ENCODE measurements at regions not wholly inside any gene's neighbourhood (a gene's known extent, or its start where the extent isn't known, plus 50 kb on each side); places are given as distances from the start of the nearest gene placed in this dataset.

DNA sequence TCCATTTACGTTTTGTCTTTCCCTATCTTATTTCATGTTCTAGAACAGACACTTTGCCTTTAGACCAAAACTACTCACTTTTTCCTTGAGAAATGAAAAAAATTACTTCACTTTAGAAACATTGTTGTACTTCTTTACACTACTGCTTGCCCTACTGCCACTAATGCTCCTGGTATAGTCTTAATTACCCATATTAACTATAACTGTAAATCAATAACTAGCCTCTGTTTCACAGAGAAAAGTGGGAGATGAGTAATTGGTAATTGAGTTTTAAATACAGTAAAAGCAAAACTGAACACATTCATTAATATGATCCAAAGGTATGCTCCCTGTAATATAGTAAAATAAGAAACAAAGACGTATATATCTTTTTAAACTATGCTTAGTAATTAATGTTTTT, 111.1 kb upstream of the JADE1 start:
- no peak overlapping the region for H3K27ac ChIP-seq
- ATAC-seq (no peak), DNase-seq (no peak)
- H3K4me3 ChIP-seq: no peak overlapping the region
- no peaks in the 10 kb centered on the region for H3K27me3 ChIP-seq
- H3K4me1 ChIP-seq: no peaks in the 10 kb centered on the region
- H3K9me3 ChIP-seq: no peaks in the 10 kb centered on the region
- intact Hi-C loops (cut with DNase I; ENCODE audit: low total_unique reads) (no loop called here), in situ Hi-C loops (cut with MboI; ENCODE audit: low sequenced_read_pairs in 4 of 4) (no loop called here)
- no peak for TF ChIP-seq POLR2A (IDR thresholded peaks at IDR 0.05)
- TF ChIP-seq, protein P1, sequence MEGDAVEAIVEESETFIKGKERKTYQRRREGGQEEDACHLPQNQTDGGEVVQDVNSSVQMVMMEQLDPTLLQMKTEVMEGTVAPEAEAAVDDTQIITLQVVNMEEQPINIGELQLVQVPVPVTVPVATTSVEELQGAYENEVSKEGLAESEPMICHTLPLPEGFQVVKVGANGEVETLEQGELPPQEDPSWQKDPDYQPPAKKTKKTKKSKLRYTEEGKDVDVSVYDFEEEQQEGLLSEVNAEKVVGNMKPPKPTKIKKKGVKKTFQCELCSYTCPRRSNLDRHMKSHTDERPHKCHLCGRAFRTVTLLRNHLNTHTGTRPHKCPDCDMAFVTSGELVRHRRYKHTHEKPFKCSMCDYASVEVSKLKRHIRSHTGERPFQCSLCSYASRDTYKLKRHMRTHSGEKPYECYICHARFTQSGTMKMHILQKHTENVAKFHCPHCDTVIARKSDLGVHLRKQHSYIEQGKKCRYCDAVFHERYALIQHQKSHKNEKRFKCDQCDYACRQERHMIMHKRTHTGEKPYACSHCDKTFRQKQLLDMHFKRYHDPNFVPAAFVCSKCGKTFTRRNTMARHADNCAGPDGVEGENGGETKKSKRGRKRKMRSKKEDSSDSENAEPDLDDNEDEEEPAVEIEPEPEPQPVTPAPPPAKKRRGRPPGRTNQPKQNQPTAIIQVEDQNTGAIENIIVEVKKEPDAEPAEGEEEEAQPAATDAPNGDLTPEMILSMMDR (IDR thresholded peaks at IDR 0.05 in 4 of 5, conservative IDR thresholded peaks at IDR 0.05 in 1 of 5): no peak
- no peaks in the 10 kb centered on the region for H3K36me3 ChIP-seq

DNA sequence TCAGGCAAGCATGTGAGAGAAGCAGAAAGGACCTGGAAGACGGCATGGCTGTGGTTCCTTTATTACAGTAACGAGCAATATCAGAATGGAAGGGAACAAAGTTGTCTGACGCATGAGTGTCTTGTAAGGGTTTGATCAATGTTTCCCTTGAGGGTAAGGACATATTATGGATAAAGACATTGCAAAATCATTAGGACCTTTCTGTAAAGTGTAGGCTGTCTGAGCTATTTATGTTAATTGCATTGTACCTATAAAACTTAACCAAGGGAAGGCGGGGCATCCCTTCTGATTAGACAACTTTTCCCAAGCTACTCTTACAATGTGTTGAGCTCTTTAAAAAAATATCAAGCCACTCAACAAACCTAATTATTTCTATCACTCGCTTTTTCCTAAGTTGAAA, 112.2 kb upstream of the JADE1 start:
- no peak for DNase-seq
- in situ Hi-C loops (cut with MboI; ENCODE audit: low sequenced_read_pairs in 4 of 4) (no loop called here), intact Hi-C loops (cut with DNase I; ENCODE audit: low total_unique reads) (no loop called here)
- Histone ChIP-seq H3K4me3 (no peak overlapping the region), H3K36me3 (no peaks in the 10 kb centered on the region), H3K27me3 (no peaks in the 10 kb centered on the region), H3K27ac (no peak overlapping the region), H3K4me1 (no peaks in the 10 kb centered on the region), H3K9me3 (no peaks in the 10 kb centered on the region)
- no peak for TF ChIP-seq POLR2A (IDR thresholded peaks at IDR 0.05)
- TF ChIP-seq, protein P1 (IDR thresholded peaks at IDR 0.05 in 4 of 5, conservative IDR thresholded peaks at IDR 0.05 in 1 of 5): no peak
- no peak for ATAC-seq

DNA sequence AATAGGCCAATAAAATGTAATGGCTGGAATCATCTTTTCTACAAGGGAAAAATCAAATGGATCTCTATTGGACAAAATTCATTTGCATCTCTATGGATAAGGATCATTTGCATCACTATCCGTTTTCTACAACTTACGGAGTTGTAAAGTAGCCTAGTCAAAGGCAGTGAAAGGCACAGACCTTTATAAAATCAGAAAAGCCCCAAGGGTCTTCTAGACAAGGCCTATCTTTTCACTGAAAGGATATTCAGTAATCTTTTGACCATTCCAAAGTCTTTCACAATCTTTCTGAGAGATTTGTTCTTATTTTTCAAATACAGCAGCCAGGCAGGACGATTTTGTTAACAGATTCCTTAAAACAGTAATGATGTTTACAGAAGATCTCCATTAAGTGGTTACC, 119.5 kb upstream of the JADE1 start:
- no peak overlapping the region for H3K27ac ChIP-seq
- intact Hi-C loops (cut with DNase I; ENCODE audit: low total_unique reads): no loop called here

GRCh38 chr4:128688846-128689437, 120.6 kb upstream of the JADE1 start:
- no peaks in the 10 kb centered on the region for H3K9me3 ChIP-seq
- in situ Hi-C loops (cut with MboI; ENCODE audit: low sequenced_read_pairs in 4 of 4): no loop called here
- no peaks in the 10 kb centered on the region for H3K4me1 ChIP-seq
- TF ChIP-seq, protein P1 (IDR thresholded peaks at IDR 0.05 in 4 of 5, conservative IDR thresholded peaks at IDR 0.05 in 1 of 5): no peak
- TF ChIP-seq POLR2A (IDR thresholded peaks at IDR 0.05): no peak
- intact Hi-C loops (cut with DNase I; ENCODE audit: low total_unique reads): no loop called here
- no peak for DNase-seq
- no peaks in the 10 kb centered on the region for H3K27me3 ChIP-seq
- H3K4me3 ChIP-seq: no peak overlapping the region
- H3K36me3 ChIP-seq: no peaks in the 10 kb centered on the region
- no peak overlapping the region for H3K27ac ChIP-seq
- ATAC-seq: no peak

More for the DNA sequence above, 119.5 kb upstream of the JADE1 start:
- H3K9me3 ChIP-seq: no peaks in the 10 kb centered on the region
- no peaks in the 10 kb centered on the region for H3K36me3 ChIP-seq
- no peaks in the 10 kb centered on the region for H3K4me1 ChIP-seq
- H3K27me3 ChIP-seq: no peaks in the 10 kb centered on the region
- TF ChIP-seq, protein P1 (IDR thresholded peaks at IDR 0.05 in 4 of 5, conservative IDR thresholded peaks at IDR 0.05 in 1 of 5): no peak
- no peak for TF ChIP-seq POLR2A (IDR thresholded peaks at IDR 0.05)
- H3K4me3 ChIP-seq: no peak overlapping the region
- DNase-seq (no peak), ATAC-seq (no peak)
- in situ Hi-C loops (cut with MboI; ENCODE audit: low sequenced_read_pairs in 4 of 4): no loop called here

Measured in gastrocnemius medialis (tissue), 4 donors.